Kidney (tissue), 13 donors: ENCODE measurements at regions not wholly inside any gene's neighbourhood (a gene's known extent, or its start where the extent isn't known, plus 50 kb on each side); places are given as distances from the start of the nearest gene placed in this dataset.

Experiments
- DNase-seq, 5 donors: peaks; one replicate each; pipeline ENCODE4 v3.0.0-alpha.2; 2013 to 2020
- FAIRE-seq: peaks from 2 replicates; lab custom pipeline; 2012; peaks lifted over from hg19 to GRCh38; lab: Jason Lieb, UNC
- H3K27ac ChIP-seq, 2 donors: one replicate each; pipeline ENCODE4 v1.7.0; 2013; ENCODE audit warnings: low read depth in 2 of 2, low read length in 2 of 2, inconsistent platforms in 1 of 2
- H3K27me3 ChIP-seq: one replicate; pipeline ENCODE4 v1.7.1; 2013; ENCODE audit warnings: low read length, inconsistent platforms; ENCODE audit not compliant: control insufficient read depth, insufficient read depth
- H3K36me3 ChIP-seq, 3 donors: one replicate each; pipeline versions ENCODE4 v1.7.0 to v1.7.1; 2013; ENCODE audit warnings: low read length in 3 of 3, control low read depth in 1 of 3, inconsistent platforms in 1 of 3; ENCODE audit not compliant: insufficient read depth in 3 of 3, control insufficient read depth in 2 of 3
- H3K4me1 ChIP-seq, 3 donors: one replicate each; pipeline versions ENCODE4 v1.7.0 to v1.7.1; 2013; ENCODE audit warnings: low read length in 3 of 3, inconsistent platforms in 1 of 3, low read depth in 1 of 3; ENCODE audit not compliant: control insufficient read depth in 2 of 3, insufficient read depth in 2 of 3
- H3K4me3 ChIP-seq, 3 donors: one replicate each; pipeline versions ENCODE4 v1.7.0 to v1.8.1; 2013; ENCODE audit warnings: low read length in 3 of 3, control low read depth in 1 of 3, inconsistent platforms in 1 of 3
- H3K9ac ChIP-seq, 3 donors: one replicate each; pipeline versions ENCODE4 v1.7.0 to v1.7.1; 2013; ENCODE audit warnings: low read length in 3 of 3, control low read depth in 1 of 3, inconsistent platforms in 1 of 3
- H3K9me3 ChIP-seq, 3 donors: one replicate each; pipeline versions ENCODE4 v1.7.0 to v1.7.1; 2013; ENCODE audit warnings: low read length in 3 of 3, control low read depth in 1 of 3, inconsistent platforms in 1 of 3; ENCODE audit not compliant: control insufficient read depth in 2 of 3, insufficient read depth in 1 of 3
- intact Hi-C: fragments of 100-400 bp; cut with DNase I; formaldehyde crosslinking; loops from one replicate; pipeline ENCODE4 v1.11.1; 2022
- TF ChIP-seq, protein P1 (sequence below): IDR thresholded peaks from 3 replicates; pipeline ENCODE4 v1.5.1; 2012; ENCODE audit warnings: mild to moderate bottlenecking, moderate library complexity, borderline replicate concordance; ENCODE audit not compliant: insufficient read depth; ENCODE audit errors: extremely low read depth
- donor health status: control.
- donor health status: control.
- donor health status: control.
- donor health status: control.
- donor health status: control.
- donor health status: DM: yes; HTN: yes; CAD: no.
- donor health status: Normal renal cell carcinoma (clear cell type).

DNA sequence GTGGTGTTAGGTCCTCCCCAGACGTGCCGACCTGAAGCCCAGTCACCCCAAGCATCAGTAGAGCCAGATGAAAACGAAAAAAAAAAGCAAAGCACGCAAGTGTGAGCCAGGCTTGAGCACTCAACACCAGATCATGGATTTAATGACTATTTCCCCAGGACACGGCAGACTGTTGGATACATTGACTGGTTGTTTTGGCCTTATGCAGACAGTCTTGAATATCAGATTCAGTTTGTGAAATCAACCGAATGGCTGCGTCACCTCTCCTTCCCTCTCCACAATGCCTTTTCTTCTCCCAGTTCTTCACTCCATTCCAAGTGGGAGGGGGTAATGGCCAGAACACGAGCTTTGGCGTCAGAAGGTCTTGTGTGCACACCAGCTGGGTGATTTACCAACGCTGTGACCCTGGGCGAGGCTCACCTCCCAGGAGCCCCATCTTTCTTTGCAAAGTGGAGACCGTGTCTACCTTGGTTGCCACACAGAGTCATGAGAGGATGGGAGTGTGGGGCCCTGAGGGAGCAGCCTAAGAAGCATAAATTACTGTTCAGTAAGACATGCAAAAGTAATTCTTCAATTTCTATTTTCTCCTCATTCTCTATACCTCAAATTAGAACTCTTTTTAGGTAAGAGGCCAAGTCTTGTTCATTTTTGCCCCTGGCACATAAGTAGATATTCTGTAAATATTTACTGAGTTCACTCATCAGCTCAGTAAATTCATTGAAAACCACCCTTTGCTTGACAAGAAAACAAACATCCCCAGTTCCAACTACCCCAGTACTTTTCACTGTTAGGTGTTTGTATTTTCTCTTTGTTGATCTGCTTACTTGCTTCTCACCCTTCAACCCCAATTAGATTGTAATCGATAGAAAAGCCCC lies 181.1 kb upstream of the COPS8 start:
- intact Hi-C loops, result no loop called here
- no peak for DNase-seq
- H3K9me3 ChIP-seq, result no peaks in the 10 kb centered on the region
- H3K36me3 ChIP-seq, result no peaks in the 10 kb centered on the region
- H3K27me3 ChIP-seq, result no peaks in the 10 kb centered on the region
- H3K4me3 ChIP-seq, result no peak overlapping the region
- no peak for FAIRE-seq
- H3K27ac ChIP-seq, result no peak overlapping the region
- TF ChIP-seq, protein P1, sequence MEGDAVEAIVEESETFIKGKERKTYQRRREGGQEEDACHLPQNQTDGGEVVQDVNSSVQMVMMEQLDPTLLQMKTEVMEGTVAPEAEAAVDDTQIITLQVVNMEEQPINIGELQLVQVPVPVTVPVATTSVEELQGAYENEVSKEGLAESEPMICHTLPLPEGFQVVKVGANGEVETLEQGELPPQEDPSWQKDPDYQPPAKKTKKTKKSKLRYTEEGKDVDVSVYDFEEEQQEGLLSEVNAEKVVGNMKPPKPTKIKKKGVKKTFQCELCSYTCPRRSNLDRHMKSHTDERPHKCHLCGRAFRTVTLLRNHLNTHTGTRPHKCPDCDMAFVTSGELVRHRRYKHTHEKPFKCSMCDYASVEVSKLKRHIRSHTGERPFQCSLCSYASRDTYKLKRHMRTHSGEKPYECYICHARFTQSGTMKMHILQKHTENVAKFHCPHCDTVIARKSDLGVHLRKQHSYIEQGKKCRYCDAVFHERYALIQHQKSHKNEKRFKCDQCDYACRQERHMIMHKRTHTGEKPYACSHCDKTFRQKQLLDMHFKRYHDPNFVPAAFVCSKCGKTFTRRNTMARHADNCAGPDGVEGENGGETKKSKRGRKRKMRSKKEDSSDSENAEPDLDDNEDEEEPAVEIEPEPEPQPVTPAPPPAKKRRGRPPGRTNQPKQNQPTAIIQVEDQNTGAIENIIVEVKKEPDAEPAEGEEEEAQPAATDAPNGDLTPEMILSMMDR, result no peak
- no peak overlapping the region for H3K9ac ChIP-seq
- no peaks in the 10 kb centered on the region for H3K4me1 ChIP-seq

DNA sequence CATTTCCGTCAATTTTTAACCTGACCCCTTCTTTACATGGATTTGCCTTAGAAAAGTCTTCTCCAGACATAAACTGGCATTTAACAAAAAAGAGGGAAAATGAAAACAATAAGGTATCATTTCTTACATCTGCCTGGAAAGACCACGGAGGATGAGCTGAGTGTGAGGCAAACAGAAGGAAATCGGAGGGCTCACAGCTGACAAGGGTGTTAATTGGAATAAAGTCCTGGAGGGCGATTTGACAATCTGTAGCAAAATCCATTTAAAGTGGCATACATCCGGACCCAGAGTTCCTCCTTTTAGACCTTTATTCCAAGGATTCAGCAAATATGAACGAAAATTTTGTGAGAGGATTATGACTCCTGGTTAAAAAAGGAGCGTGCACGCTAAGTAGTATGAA lies 179.7 kb upstream of the COPS8 start:
- H3K27me3 ChIP-seq, result no peaks in the 10 kb centered on the region
- H3K4me3 ChIP-seq, result no peak overlapping the region
- H3K4me1 ChIP-seq, result no peaks in the 10 kb centered on the region
- no peaks in the 10 kb centered on the region for H3K9me3 ChIP-seq
- intact Hi-C loops, result no loop called here
- TF ChIP-seq, protein P1, result no peak
- no peaks in the 10 kb centered on the region for H3K36me3 ChIP-seq
- no peak overlapping the region for H3K9ac ChIP-seq
- DNase-seq (no peak), FAIRE-seq (no peak)
- H3K27ac ChIP-seq, result no peak overlapping the region

DNA sequence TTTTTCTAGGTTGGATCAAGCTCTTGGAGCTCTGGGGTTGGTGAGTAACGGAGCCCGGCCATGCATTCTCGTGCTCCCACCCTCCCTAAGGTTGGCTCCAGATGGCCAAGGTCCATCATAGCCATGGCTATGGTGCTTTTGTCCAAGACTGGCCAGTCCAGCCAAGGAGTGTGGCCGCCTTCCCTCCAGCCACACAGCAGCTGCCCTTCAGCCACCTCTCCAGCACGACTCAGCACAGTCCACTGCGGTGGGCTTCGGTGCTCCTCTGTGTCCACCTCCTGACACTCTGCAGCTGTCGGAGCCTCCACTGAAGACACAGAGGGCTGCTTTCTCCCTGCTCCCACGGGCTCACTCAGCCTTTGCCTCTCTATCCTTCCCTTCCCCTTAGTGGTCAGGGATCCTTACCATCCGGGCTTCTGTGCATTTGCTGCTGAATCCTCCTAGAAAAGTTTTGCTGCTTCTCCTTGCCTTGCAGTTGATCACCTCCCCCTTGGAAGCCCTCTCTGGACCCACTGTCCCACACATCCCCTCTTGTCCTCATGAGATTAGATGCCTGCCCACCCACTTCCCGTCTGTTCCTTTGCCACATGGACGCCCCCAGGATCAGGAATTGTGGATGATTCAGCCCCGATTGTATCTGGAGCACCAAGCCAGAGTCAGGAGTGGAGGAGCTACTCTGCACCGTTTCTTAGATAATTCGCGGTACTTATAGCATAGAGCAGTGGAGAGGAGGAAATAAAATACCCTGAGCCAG lies 177.1 kb upstream of the COPS8 start:
- no peak overlapping the region for H3K27ac ChIP-seq
- H3K9me3 ChIP-seq, result no peaks in the 10 kb centered on the region
- TF ChIP-seq, protein P1, result no peak
- FAIRE-seq, result no peak
- no peak overlapping the region for H3K9ac ChIP-seq
- H3K27me3 ChIP-seq, result no peaks in the 10 kb centered on the region
- no peaks in the 10 kb centered on the region for H3K36me3 ChIP-seq
- H3K4me1 ChIP-seq, result peaks cover 0 to 3% (median 0%) of the 10 kb centered on the region in 3 donors
- no peak for DNase-seq
- H3K4me3 ChIP-seq, result no peak overlapping the region
- intact Hi-C loops, result no loop called here
